NB4 (cell line): ENCODE measurements at regions not wholly inside any gene's neighbourhood (a gene's known extent, or its start where the extent isn't known, plus 50 kb on each side); places are given as distances from the start of the nearest gene placed in this dataset.

ENCODE experiments used
- CTCF ChIP-seq: IDR thresholded peaks from one replicate; pipeline ENCODE4 v1.5.1; 2012; ENCODE audit warnings: low read depth, low read length
- MAX ChIP-seq: IDR thresholded peaks from 2 replicates; pipeline ENCODE4 v1.6.1; 2011; ENCODE audit warnings: low read depth, low read length

DNA sequence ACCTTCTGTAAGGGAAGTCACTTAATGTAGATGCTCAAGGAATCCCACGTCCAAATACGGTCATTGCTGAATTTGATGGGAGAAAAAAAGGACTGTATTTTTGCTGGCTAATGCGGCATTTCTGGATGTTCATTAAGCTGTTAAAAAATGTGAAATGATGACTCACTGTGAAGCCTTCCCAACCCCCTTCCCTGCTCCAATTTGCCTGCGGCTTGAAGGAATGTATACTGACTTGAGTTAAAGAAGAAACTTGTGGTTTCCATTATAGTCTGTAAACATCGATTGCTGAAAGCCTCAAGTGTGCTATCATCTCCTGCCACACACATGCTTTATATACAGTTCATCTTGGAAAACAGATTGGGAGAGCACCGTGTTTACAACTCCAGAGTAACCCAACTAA is 249.1 kb upstream of the JAG1 start:
- TF ChIP-seq CTCF, result no peak
- no peak for TF ChIP-seq MAX
